Caco-2 (cell line): ENCODE measurements at regions not wholly inside any gene's neighbourhood (a gene's known extent, or its start where the extent isn't known, plus 50 kb on each side); places are given as distances from the start of the nearest gene placed in this dataset.

Source experiments
- BruUV-seq: library from RNA; stranded (reverse); fragments of 400-500 nt; replicated peaks from 2 replicates; lab custom pipeline; 2021; lab: Mats Ljungman, UMichigan
- CTCF ChIA-PET: fragments of 300-600 bp; sonication (Branson Sonifier 250); formaldehyde crosslinking; loops from one replicate; lab custom pipeline; 2022; ENCODE audit warnings: antibody characterized with exemption; lab: Charles Lee
- POLR2A ChIA-PET: fragments of 300-600 bp; sonication (Branson Sonifier 250); formaldehyde crosslinking; loops from one replicate; lab custom pipeline; 2022; ENCODE audit warnings: antibody characterized with exemption; lab: Charles Lee
- DNase-seq, 2 experiments: peaks; one replicate each; pipeline versions ENCODE4 v3.0.0 to v3.0.0-alpha.2; 2020 to 2022
- H3K27me3 ChIP-seq: replicated peaks from 2 replicates; pipeline ENCODE4 v1.6.0; 2011; ENCODE audit warnings: low read length; ENCODE audit not compliant: control insufficient read depth, insufficient read depth
- H3K36me3 ChIP-seq: 2 replicates; pipeline ENCODE4 v1.5.1; 2011; ENCODE audit warnings: low read length; ENCODE audit not compliant: control insufficient read depth, insufficient read depth
- H3K4me1 ChIP-seq: fragments of 250-450 bp; sonication (Bioruptor Pico); 2 replicates; pipeline ENCODE4 v1.5.1; 2020; ENCODE audit warnings: mild to moderate bottlenecking
- H3K4me3 ChIP-seq: 2 replicates; pipeline ENCODE4 v1.5.1; 2011; ENCODE audit warnings: low read depth, mild to moderate bottlenecking, control low read depth, low read length
- H3K9me3 ChIP-seq: fragments of 250-450 bp; sonication (Bioruptor Pico); 2 replicates; pipeline ENCODE4 v1.5.1; 2020; ENCODE audit warnings: mild to moderate bottlenecking, moderate library complexity
- H3K27ac Mint-ChIP-seq: one replicate; pipeline ENCODE4 v1.8.0; 2022; ENCODE audit warnings: mixed read lengths; ENCODE audit not compliant: unreplicated experiment
- H3K27me3 Mint-ChIP-seq: one replicate; pipeline ENCODE4 v1.8.0; 2022; ENCODE audit warnings: mixed read lengths; ENCODE audit not compliant: insufficient read depth, unreplicated experiment
- H3K36me3 Mint-ChIP-seq: one replicate; pipeline ENCODE4 v1.8.0; 2022; ENCODE audit warnings: mild to moderate bottlenecking, mixed read lengths; ENCODE audit not compliant: insufficient read depth, unreplicated experiment
- H3K4me1 Mint-ChIP-seq: one replicate; pipeline ENCODE4 v1.8.0; 2022; ENCODE audit warnings: low read depth, mixed read lengths; ENCODE audit not compliant: unreplicated experiment
- H3K4me3 Mint-ChIP-seq: one replicate; pipeline ENCODE4 v1.8.0; 2022; ENCODE audit warnings: mild to moderate bottlenecking, moderate library complexity, mixed read lengths; ENCODE audit not compliant: unreplicated experiment
- H3K9me3 Mint-ChIP-seq: one replicate; pipeline ENCODE4 v1.8.0; 2022; ENCODE audit warnings: mixed read lengths; ENCODE audit not compliant: unreplicated experiment
- intact Hi-C: fragments of 100-400 bp; cut with micrococcal nuclease; formaldehyde crosslinking; loops from one replicate; pipeline ENCODE4 v1.10.0; 2022; ENCODE audit not compliant: unreplicated experiment
- TF ChIP-seq, protein P1 (sequence below), 2 experiments: fragments of 200-600 bp in 1 of 2; IDR thresholded peaks; 1 replicate in 1 of 2; 2 replicates in 1 of 2; pipeline versions ENCODE4 v1.5.1 to v1.8.0; 2011 to 2022; ENCODE audit warnings: antibody characterized with exemption in 1 of 2, control low read depth in 1 of 2, inconsistent platforms in 1 of 2, low read depth in 1 of 2, low read length in 1 of 2, mild to moderate bottlenecking in 1 of 2, moderate library complexity in 1 of 2; ENCODE audit not compliant: insufficient read depth in 1 of 2, severe bottlenecking in 1 of 2, unreplicated experiment in 1 of 2

- DNase-seq: no peak
- no peak overlapping the region for H3K4me3 ChIP-seq
- no peaks in the 10 kb centered on the region for H3K4me1 ChIP-seq
- ChIA-PET CTCF (no interaction called here), POLR2A (no interaction called here)
- H3K36me3 Mint-ChIP-seq: no peaks in the 10 kb centered on the region
- no peaks in the 10 kb centered on the region for H3K9me3 ChIP-seq
- H3K4me1 Mint-ChIP-seq: no peaks in the 10 kb centered on the region
- intact Hi-C loops: no loop called here
- no peaks in the 10 kb centered on the region for H3K36me3 ChIP-seq
- BruUV-seq: no TSS peak
- no peaks in the 10 kb centered on the region for H3K9me3 Mint-ChIP-seq
- TF ChIP-seq, protein P1, sequence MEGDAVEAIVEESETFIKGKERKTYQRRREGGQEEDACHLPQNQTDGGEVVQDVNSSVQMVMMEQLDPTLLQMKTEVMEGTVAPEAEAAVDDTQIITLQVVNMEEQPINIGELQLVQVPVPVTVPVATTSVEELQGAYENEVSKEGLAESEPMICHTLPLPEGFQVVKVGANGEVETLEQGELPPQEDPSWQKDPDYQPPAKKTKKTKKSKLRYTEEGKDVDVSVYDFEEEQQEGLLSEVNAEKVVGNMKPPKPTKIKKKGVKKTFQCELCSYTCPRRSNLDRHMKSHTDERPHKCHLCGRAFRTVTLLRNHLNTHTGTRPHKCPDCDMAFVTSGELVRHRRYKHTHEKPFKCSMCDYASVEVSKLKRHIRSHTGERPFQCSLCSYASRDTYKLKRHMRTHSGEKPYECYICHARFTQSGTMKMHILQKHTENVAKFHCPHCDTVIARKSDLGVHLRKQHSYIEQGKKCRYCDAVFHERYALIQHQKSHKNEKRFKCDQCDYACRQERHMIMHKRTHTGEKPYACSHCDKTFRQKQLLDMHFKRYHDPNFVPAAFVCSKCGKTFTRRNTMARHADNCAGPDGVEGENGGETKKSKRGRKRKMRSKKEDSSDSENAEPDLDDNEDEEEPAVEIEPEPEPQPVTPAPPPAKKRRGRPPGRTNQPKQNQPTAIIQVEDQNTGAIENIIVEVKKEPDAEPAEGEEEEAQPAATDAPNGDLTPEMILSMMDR (IDR thresholded peaks at IDR 0.05; ENCODE audit: insufficient read depth in 1 of 2, low read depth in 1 of 2, low read length in 1 of 2, severe bottlenecking in 1 of 2, unreplicated experiment in 1 of 2): no peak
- H3K27me3 ChIP-seq: peaks cover 2% of the 10 kb centered on the region; the same call in 1 of the 2 replicates
- no peak overlapping the region for H3K4me3 Mint-ChIP-seq
- peaks cover 5% of the 10 kb centered on the region for H3K27me3 Mint-ChIP-seq
- no peak overlapping the region for H3K27ac Mint-ChIP-seq
Measured at GRCh38 chr20:40561187-40561586, 127.8 kb downstream of the MAFB start.

GRCh38 chr20:40558212-40558611 is 130.8 kb downstream of the MAFB start:
- H3K4me1 Mint-ChIP-seq: no peaks in the 10 kb centered on the region
- intact Hi-C loops: no loop called here
- H3K27ac Mint-ChIP-seq: no peak overlapping the region
- no peaks in the 10 kb centered on the region for H3K36me3 Mint-ChIP-seq
- Histone ChIP-seq H3K27me3 (peaks cover 2% of the 10 kb centered on the region; the same call in 1 of the 2 replicates), H3K9me3 (no peaks in the 10 kb centered on the region; the same call in 1 of the 2 replicates), H3K4me1 (no peaks in the 10 kb centered on the region), H3K36me3 (no peaks in the 10 kb centered on the region), H3K4me3 (no peak overlapping the region)
- no peak overlapping the region for H3K4me3 Mint-ChIP-seq
- H3K9me3 Mint-ChIP-seq: peaks cover 10% of the 10 kb centered on the region
- ChIA-PET POLR2A (no interaction called here), CTCF (no interaction called here)
- H3K27me3 Mint-ChIP-seq: peaks cover 20% of the 10 kb centered on the region
- no peak for DNase-seq
- BruUV-seq: no TSS peak
- TF ChIP-seq, protein P1 (IDR thresholded peaks at IDR 0.05; ENCODE audit: insufficient read depth in 1 of 2, low read depth in 1 of 2, low read length in 1 of 2, severe bottlenecking in 1 of 2, unreplicated experiment in 1 of 2): no peak

GRCh38 chr20:40551125-40551530 is 137.9 kb downstream of the MAFB start:
- POLR2A ChIA-PET: no interaction called here
- Histone ChIP-seq H3K27me3 (no peaks in the 10 kb centered on the region), H3K36me3 (no peaks in the 10 kb centered on the region), H3K4me3 (no peak overlapping the region), H3K9me3 (no peaks in the 10 kb centered on the region; the same call in 1 of the 2 replicates), H3K4me1 (no peaks in the 10 kb centered on the region)
- no peaks in the 10 kb centered on the region for H3K4me1 Mint-ChIP-seq
- H3K4me3 Mint-ChIP-seq: no peak overlapping the region
- no peak for DNase-seq
- CTCF ChIA-PET: no interaction called here
- TF ChIP-seq, protein P1 (IDR thresholded peaks at IDR 0.05; ENCODE audit: insufficient read depth in 1 of 2, low read depth in 1 of 2, low read length in 1 of 2, severe bottlenecking in 1 of 2, unreplicated experiment in 1 of 2): no peak
- H3K9me3 Mint-ChIP-seq: peaks cover 10% of the 10 kb centered on the region
- H3K27ac Mint-ChIP-seq: no peak overlapping the region
- intact Hi-C loops: no loop called here
- no peaks in the 10 kb centered on the region for H3K36me3 Mint-ChIP-seq
- peaks cover 26% of the 10 kb centered on the region for H3K27me3 Mint-ChIP-seq
- BruUV-seq: no TSS peak
